Mesenchymal stem cell (in vitro differentiated cells and primary cell): ENCODE measurements at regions not wholly inside any gene's neighbourhood (a gene's known extent, or its start where the extent isn't known, plus 50 kb on each side); places are given as distances from the start of the nearest gene placed in this dataset.

Source experiments
- DNase-seq: peaks from one replicate; pipeline ENCODE4 v3.0.0-alpha.2; 2013
- H2AFZ ChIP-seq: one replicate; pipeline ENCODE4 v1.6.1; 2013; ENCODE audit warnings: low read depth, mild to moderate bottlenecking, control low read depth, inconsistent platforms, low read length, moderate library complexity
- H2AK5ac ChIP-seq: 2 replicates; pipeline ENCODE4 v1.6.1; 2013; ENCODE audit warnings: low read length, moderate library complexity, mild to moderate bottlenecking, inconsistent platforms; ENCODE audit not compliant: severe bottlenecking
- H2BK120ac ChIP-seq: one replicate; pipeline ENCODE4 v1.6.1; 2013; ENCODE audit warnings: low read depth, mild to moderate bottlenecking, inconsistent platforms, low read length, moderate library complexity
- H2BK12ac ChIP-seq, 2 experiments: one replicate each; pipeline ENCODE4 v1.6.1; 2013; ENCODE audit warnings: inconsistent platforms in 2 of 2, low read length in 2 of 2, mild to moderate bottlenecking in 2 of 2, moderate library complexity in 2 of 2, control low read depth in 1 of 2
- H2BK15ac ChIP-seq: one replicate; pipeline ENCODE4 v1.6.1; 2013; ENCODE audit warnings: mild to moderate bottlenecking, low read depth, inconsistent platforms; ENCODE audit not compliant: poor library complexity, severe bottlenecking
- H2BK5ac ChIP-seq: 2 replicates; pipeline ENCODE4 v1.6.1; 2013; ENCODE audit warnings: low read depth, mild to moderate bottlenecking, low read length, control low read depth, inconsistent platforms; ENCODE audit not compliant: poor library complexity, severe bottlenecking
- H3K14ac ChIP-seq, 2 experiments: one replicate each; pipeline ENCODE4 v1.6.1; 2013; ENCODE audit warnings: inconsistent platforms in 2 of 2, low read length in 2 of 2, control low read depth in 1 of 2, mild to moderate bottlenecking in 1 of 2, moderate library complexity in 1 of 2
- H3K18ac ChIP-seq, 2 experiments: one replicate each; pipeline ENCODE4 v1.6.1; 2013; ENCODE audit warnings: inconsistent platforms in 2 of 2, low read length in 2 of 2, control low read depth in 1 of 2, low read depth in 1 of 2, mild to moderate bottlenecking in 1 of 2
- H3K23ac ChIP-seq, 2 experiments: one replicate each; pipeline ENCODE4 v1.6.1; 2013; ENCODE audit warnings: inconsistent platforms in 2 of 2, low read length in 2 of 2, mild to moderate bottlenecking in 2 of 2, moderate library complexity in 2 of 2, control low read depth in 1 of 2
- H3K27ac ChIP-seq: 2 replicates; pipeline ENCODE4 v1.5.1; 2013; ENCODE audit warnings: mild to moderate bottlenecking, moderate library complexity, low read length, control low read depth, inconsistent platforms; ENCODE audit not compliant: poor library complexity, severe bottlenecking
- H3K27me3 ChIP-seq, 2 experiments: 2 replicates each; pipeline versions ENCODE4 v1.6.1 to v1.7.0; 2013; ENCODE audit warnings: low read length in 2 of 2, mild to moderate bottlenecking in 2 of 2, moderate library complexity in 2 of 2, control low read depth in 1 of 2, inconsistent platforms in 1 of 2; ENCODE audit not compliant: control insufficient read depth in 1 of 2, insufficient read depth in 1 of 2
- H3K36me3 ChIP-seq, 2 experiments: 2 replicates each; pipeline versions ENCODE4 v1.6.1 to v1.7.0; 2013; ENCODE audit warnings: low read length in 2 of 2, control low read depth in 1 of 2, inconsistent platforms in 1 of 2, low read depth in 1 of 2, mild to moderate bottlenecking in 1 of 2; ENCODE audit not compliant: insufficient read depth in 2 of 2, control insufficient read depth in 1 of 2
- H3K4ac ChIP-seq, 2 experiments: one replicate each; pipeline ENCODE4 v1.6.1; 2013; ENCODE audit warnings: inconsistent platforms in 2 of 2, low read length in 2 of 2, mild to moderate bottlenecking in 2 of 2, moderate library complexity in 2 of 2, control low read depth in 1 of 2, low read depth in 1 of 2
- H3K4me1 ChIP-seq: 2 replicates; pipeline ENCODE4 v1.6.1; 2013; ENCODE audit warnings: low read depth, low read length, control low read depth; ENCODE audit not compliant: control insufficient read depth, insufficient read depth
- H3K4me2 ChIP-seq: 2 replicates; pipeline ENCODE4 v1.6.1; 2013; ENCODE audit warnings: low read length, mild to moderate bottlenecking, inconsistent platforms; ENCODE audit not compliant: poor library complexity, severe bottlenecking
- H3K4me3 ChIP-seq, 2 experiments: 2 replicates each; pipeline versions ENCODE4 v1.5.1 to v1.7.0; 2013; ENCODE audit warnings: low read length in 2 of 2, mild to moderate bottlenecking in 2 of 2, control low read depth in 1 of 2, low read depth in 1 of 2; ENCODE audit not compliant: insufficient read depth in 1 of 2
- H3K79me1 ChIP-seq: replicated peaks from 2 replicates; pipeline ENCODE4 v1.6.1; 2013; ENCODE audit warnings: mild to moderate bottlenecking, control low read depth, low read length, inconsistent platforms; ENCODE audit not compliant: poor library complexity, severe bottlenecking
- H3K9ac ChIP-seq: 2 replicates; pipeline ENCODE4 v1.7.0; 2013; ENCODE audit warnings: mild to moderate bottlenecking, low read length, moderate library complexity
- H3K9me3 ChIP-seq: 2 replicates; pipeline ENCODE4 v1.7.0; 2013; ENCODE audit warnings: mild to moderate bottlenecking, low read length; ENCODE audit not compliant: control insufficient read depth
- H4K8ac ChIP-seq: one replicate; pipeline ENCODE4 v1.6.1; 2013; ENCODE audit warnings: inconsistent platforms, mild to moderate bottlenecking, low read length, moderate library complexity
- H4K91ac ChIP-seq: one replicate; pipeline ENCODE4 v1.6.1; 2013; ENCODE audit warnings: mild to moderate bottlenecking, low read length, inconsistent platforms
- WGBS: methylation state at CpG from one replicate; pipeline ENCODE4 v1.1.7; 2013; ENCODE audit warnings: mixed read lengths; 5-methylcytosine and 5-hydroxymethylcytosine counted together

DNA sequence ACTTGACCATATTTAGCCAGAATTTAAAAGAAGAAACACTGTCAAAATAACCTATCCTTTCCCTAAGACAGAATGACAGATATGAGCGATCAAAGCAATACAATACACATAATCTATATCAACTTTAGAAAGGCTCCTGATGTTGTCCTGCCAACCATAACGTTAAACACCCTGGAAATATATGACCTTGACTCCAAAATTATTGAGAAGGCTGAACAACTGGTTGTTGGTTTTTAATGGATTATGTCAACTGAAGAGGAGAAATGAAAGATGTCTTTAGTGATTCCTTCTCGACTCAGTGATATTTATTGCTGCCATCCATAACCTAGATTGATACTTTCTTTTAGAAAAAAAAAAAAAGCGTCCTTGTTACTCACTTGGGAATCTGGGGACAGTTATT lies 957.2 kb downstream of the SLITRK1 start:
- WGBS, result 91% methylated on average over 3 of the region's 4 CpGs
- no peak overlapping the region for H2AFZ ChIP-seq
- no peak overlapping the region for H4K91ac ChIP-seq
- no peak overlapping the region for H2AK5ac ChIP-seq
- H3K27me3 ChIP-seq, result no peaks in the 10 kb centered on the region
- no peak overlapping the region for H3K23ac ChIP-seq
- H3K4me3 ChIP-seq, result no peak overlapping the region
- H3K9me3 ChIP-seq, result peaks cover 2% of the 10 kb centered on the region
- no peaks in the 10 kb centered on the region for H3K36me3 ChIP-seq
- H3K18ac ChIP-seq, result no peak overlapping the region
- no peak overlapping the region for H2BK15ac ChIP-seq
- no peak overlapping the region for H3K4me2 ChIP-seq
- no peak overlapping the region for H3K14ac ChIP-seq
- no peak overlapping the region for H2BK5ac ChIP-seq
- H3K27ac ChIP-seq, result no peak overlapping the region
- no peak overlapping the region for H2BK120ac ChIP-seq
- H3K9ac ChIP-seq, result no peak overlapping the region
- H3K4ac ChIP-seq, result no peak overlapping the region
- no peak overlapping the region for H2BK12ac ChIP-seq
- H3K4me1 ChIP-seq, result no peaks in the 10 kb centered on the region
- no peaks in the 10 kb centered on the region for H3K79me1 ChIP-seq
- H4K8ac ChIP-seq, result no peak overlapping the region
- no peak for DNase-seq

DNA sequence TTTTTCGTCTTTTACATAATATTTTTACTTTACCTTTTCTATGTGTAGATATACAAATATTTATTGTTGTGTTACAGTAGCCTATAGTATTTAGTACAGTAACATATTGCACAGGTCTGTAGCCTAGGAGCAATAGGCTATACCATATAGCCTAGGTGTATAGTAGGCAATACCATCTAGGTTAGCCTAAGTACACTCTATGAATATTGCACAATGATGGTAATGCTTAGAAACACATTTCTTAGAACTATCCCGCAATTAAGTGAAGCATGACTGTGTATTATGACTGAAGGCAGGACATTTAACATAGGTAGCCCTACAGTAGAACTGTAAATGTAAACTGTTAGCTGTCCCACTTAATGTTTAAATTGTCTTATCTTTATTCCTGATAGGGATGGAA lies 964.3 kb downstream of the SLITRK1 start:
- peaks cover 2% of the 10 kb centered on the region for H3K9me3 ChIP-seq
- H4K8ac ChIP-seq, result no peak overlapping the region
- 83% methylated on average over 1 of the region's 2 CpGs for WGBS
- H3K14ac ChIP-seq, result no peak overlapping the region
- H2BK15ac ChIP-seq, result no peak overlapping the region
- H3K27ac ChIP-seq, result no peak overlapping the region
- no peak overlapping the region for H2BK12ac ChIP-seq
- no peak overlapping the region for H2AK5ac ChIP-seq
- H3K4ac ChIP-seq, result no peak overlapping the region
- H3K4me2 ChIP-seq, result no peak overlapping the region
- no peak overlapping the region for H3K4me3 ChIP-seq
- H2BK5ac ChIP-seq, result no peak overlapping the region
- H2AFZ ChIP-seq, result no peak overlapping the region
- no peaks in the 10 kb centered on the region for H3K4me1 ChIP-seq
- H3K79me1 ChIP-seq, result no peaks in the 10 kb centered on the region
- H3K23ac ChIP-seq, result no peak overlapping the region
- H3K36me3 ChIP-seq, result no peaks in the 10 kb centered on the region
- no peak overlapping the region for H4K91ac ChIP-seq
- DNase-seq, result no peak
- no peak overlapping the region for H3K18ac ChIP-seq
- no peak overlapping the region for H2BK120ac ChIP-seq
- H3K27me3 ChIP-seq, result no peaks in the 10 kb centered on the region
- no peak overlapping the region for H3K9ac ChIP-seq

DNA sequence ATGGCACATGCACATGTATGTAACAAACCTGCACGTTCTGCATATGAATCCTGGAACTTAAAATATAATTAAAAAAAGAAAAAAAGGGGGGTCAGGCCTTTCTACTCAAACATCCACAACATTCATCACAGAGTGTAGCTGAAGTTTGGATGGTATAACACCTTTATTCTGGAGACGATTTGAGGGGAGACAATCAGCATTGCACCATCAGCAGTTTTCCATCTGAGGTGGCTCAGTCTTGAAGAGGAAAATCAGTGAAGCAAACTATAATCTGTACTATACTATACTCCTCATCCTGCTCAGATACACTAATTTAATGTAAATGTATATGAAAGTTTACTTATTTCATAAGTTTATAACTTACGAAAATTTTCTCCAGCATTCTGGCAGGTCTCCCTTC lies 969.7 kb downstream of the SLITRK1 start:
- Histone ChIP-seq H2BK120ac (no peak overlapping the region), H3K23ac (no peak overlapping the region), H2BK15ac (no peak overlapping the region), H2AK5ac (no peak overlapping the region), H3K4me3 (no peak overlapping the region), H3K18ac (no peak overlapping the region), H3K14ac (no peak overlapping the region), H3K27me3 (no peaks in the 10 kb centered on the region), H3K79me1 (no peaks in the 10 kb centered on the region), H2BK5ac (no peak overlapping the region), H3K4me2 (no peak overlapping the region), H3K36me3 (no peaks in the 10 kb centered on the region), H4K91ac (no peak overlapping the region), H4K8ac (no peak overlapping the region), H2BK12ac (no peak overlapping the region), H3K9ac (no peak overlapping the region), H3K9me3 (no peaks in the 10 kb centered on the region), H3K4me1 (no peaks in the 10 kb centered on the region), H2AFZ (no peak overlapping the region), H3K27ac (no peak overlapping the region), H3K4ac (no peak overlapping the region)
- WGBS, result no CpG with 5 or more reads among the region's 3 CpGs
- DNase-seq, result no peak

DNA sequence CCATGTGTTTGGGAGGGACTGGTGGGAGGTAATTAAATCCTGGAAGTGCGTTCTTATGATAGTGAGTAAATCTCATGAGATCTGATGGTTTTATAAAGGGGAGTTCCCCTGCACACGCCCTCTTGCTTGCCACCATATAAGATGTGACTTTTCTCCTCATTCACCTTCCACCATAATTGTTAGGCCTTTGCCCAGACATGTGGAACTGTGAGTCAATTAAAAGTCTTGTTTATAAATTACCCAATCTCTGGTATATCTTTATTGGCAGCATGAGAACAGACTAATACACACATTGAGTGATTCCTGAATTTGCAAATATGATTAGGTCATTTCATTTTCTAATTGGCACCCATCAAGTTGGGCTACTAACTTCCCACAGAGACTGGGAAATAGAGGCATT lies 977.2 kb downstream of the SLITRK1 start:
- Histone ChIP-seq H3K14ac (no peak overlapping the region), H3K9me3 (no peaks in the 10 kb centered on the region), H2AFZ (no peak overlapping the region), H4K8ac (no peak overlapping the region), H3K36me3 (no peaks in the 10 kb centered on the region), H3K27me3 (no peaks in the 10 kb centered on the region), H3K4me2 (no peak overlapping the region), H3K79me1 (no peaks in the 10 kb centered on the region), H3K18ac (no peak overlapping the region), H2BK15ac (no peak overlapping the region), H2AK5ac (no peak overlapping the region), H3K4ac (no peak overlapping the region), H2BK12ac (no peak overlapping the region), H3K4me3 (no peak overlapping the region), H2BK120ac (no peak overlapping the region), H2BK5ac (no peak overlapping the region), H3K23ac (no peak overlapping the region), H3K4me1 (no peaks in the 10 kb centered on the region), H3K27ac (no peak overlapping the region), H4K91ac (no peak overlapping the region), H3K9ac (no peak overlapping the region)
- WGBS, result no CpG with 5 or more reads among the region's 2 CpGs
- DNase-seq, result no peak
